Anterior cingulate cortex (tissue), 58 donors: ENCODE measurements at regions not wholly inside any gene's neighbourhood (a gene's known extent, or its start where the extent isn't known, plus 50 kb on each side); places are given as distances from the start of the nearest gene placed in this dataset.

ENCODE experiments used
- DNase-seq, 58 donors: peaks; one replicate each; lab custom pipeline; 2025; lab: John Stamatoyannopoulos, UW

DNA sequence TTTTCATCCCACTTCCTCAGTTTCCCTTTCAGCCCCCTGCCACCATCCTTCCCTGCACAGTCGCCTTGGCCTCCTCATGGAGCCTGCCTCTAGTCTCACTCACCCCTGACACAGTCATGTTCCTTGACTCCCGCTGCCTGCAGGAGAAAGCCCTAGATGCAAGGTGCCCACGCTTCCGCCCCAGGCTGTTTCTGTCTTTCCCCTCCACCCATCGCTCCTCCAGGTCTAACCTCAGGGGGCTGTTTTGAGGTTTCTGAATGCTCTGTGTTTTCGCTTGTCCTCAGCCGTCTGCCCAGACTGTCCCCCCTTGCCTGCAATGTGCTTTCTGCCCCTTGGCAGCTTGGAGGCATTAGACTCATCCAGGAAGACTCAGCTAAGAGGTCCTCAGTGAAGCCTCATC, 89.9 kb downstream of the EMX2 start:
- DNase-seq = no peak

DNA sequence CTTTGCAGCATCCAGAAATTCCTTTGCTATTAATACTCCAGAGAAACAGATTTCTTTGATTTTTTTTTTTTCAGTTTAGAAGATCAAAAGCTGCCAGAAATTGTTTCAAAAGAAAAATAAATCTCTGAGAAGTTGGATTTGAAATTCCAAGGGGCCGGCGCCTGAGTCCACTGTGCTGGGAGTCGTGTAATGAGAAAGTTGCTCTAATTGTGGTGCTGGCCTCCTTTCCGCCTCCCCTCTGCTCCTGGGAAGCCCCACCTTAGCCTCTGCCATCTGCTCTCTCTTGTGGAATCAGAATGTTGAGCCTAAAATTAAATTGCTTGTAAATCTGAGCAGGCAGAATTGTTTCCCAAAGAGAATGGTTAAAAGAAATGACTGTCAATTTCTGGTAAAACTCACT, 93.3 kb downstream of the EMX2 start:
- peak in 1 of 58 donors; percentile 6 for DNase-seq

DNA sequence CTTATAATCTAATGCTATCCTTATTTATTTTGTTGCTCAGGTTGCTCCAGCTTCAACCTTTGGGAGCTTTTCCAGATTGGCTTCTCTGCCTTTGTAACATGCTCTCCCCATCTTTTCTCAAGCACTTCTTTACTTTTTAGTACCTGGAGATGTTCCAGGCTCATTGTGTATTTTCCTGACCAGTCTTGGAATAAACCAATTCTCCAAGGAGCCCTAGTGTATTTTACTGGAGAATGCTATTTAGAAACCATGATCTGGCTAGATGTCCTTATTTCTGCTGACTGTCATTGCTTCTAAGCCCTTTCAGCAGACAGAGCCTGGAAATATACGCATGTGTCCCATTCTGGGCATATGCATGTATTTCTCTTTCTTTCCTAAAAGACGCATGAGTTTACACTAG, 95.7 kb downstream of the EMX2 start:
- no peak for DNase-seq

- no peak for DNase-seq
Observed at GRCh38 chr10:117638664-117639200, 96.2 kb downstream of the EMX2 start.

- no peak for DNase-seq
Observed at GRCh38 chr10:117640406-117640805, 97.9 kb downstream of the EMX2 start.

- no peak for DNase-seq
Observed at GRCh38 chr10:117646718-117647117, 104.2 kb downstream of the EMX2 start.

- no peak for DNase-seq
Observed at GRCh38 chr10:117647306-117647705, 104.8 kb downstream of the EMX2 start.

- no peak for DNase-seq
Observed at GRCh38 chr10:117651121-117651520, 108.6 kb downstream of the EMX2 start.

DNA sequence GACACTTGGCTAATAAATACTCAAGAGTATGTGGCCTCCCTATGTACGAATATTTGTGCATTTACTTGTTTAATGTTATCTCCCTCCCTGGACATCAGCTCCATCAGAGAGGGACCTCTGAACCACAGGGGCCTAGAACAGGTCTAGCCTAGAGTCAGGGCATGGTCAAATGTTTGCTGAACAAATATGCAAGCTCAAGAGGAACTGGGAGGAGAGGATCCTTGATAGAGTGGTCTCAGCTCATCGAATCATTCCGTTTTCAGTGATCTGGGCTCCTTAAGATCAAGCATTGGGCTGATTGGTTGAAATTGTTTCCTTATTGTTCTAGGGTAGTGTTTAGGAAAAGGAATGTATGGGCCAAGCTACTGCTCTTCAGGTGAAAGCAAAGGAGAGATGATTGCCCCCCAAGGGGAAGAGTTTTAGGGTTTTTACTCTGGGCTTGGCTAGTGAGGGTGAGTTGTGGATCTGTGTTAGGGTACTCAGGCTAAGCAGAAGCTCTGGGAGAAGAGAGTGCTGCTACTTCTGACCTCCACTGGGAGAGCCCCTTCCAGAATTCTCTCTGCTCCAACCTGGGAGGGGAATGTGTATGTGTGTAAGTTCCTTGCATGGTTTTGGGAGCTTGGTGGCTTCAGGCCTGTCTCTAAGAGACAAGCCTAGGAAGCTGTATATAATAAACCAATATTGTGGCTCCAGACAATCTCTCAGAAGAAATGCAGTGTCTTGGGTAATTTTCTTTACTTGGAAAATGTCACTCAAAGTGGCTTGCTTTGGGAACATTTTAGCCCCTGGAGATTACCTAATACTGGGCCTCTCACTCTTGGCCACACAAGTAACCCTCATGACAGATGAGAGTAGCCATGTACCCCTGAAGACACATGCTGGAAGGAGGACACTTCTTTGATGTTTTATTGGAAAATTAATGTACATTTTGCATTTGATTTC, 110.0 kb downstream of the EMX2 start:
- DNase-seq = no peak

DNA sequence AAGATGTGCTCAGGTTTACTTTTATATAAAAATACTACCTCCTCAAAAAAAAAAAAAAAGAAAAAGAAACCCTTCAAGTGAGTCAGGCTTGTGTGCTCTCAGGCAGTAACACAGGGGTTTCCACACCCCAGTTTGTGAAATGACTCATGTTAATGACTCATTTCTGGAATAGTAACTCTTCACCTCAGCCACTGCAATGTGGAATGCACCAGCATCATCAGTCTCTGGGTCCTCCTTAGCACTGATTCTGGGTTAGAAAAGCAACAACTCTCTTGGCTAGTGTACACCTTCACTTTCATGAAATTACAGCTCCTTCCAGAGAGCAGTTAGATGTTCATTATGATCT, 110.6 kb downstream of the EMX2 start:
- peak in 1 of 58 donors; percentile 35 for DNase-seq

DNA sequence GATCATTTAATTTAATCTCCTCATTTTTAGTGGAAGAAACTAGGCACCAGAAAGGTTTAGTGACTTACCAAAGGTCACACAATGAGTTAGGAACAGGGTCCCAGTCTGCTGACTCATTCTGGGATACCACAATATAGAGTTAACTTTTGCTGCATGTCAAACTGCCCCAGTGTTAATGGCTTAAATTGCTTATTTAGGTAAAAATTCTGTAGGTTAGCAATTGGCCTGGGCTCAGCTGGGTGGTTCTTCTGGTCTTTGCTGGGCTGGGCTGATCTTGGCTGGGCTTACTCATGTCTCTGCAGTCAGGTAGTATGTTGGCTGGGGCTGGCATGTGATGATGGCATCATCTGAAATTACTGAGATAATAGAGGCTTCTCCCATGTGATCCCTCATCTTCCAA, 111.6 kb downstream of the EMX2 start:
- DNase-seq = no peak

DNA sequence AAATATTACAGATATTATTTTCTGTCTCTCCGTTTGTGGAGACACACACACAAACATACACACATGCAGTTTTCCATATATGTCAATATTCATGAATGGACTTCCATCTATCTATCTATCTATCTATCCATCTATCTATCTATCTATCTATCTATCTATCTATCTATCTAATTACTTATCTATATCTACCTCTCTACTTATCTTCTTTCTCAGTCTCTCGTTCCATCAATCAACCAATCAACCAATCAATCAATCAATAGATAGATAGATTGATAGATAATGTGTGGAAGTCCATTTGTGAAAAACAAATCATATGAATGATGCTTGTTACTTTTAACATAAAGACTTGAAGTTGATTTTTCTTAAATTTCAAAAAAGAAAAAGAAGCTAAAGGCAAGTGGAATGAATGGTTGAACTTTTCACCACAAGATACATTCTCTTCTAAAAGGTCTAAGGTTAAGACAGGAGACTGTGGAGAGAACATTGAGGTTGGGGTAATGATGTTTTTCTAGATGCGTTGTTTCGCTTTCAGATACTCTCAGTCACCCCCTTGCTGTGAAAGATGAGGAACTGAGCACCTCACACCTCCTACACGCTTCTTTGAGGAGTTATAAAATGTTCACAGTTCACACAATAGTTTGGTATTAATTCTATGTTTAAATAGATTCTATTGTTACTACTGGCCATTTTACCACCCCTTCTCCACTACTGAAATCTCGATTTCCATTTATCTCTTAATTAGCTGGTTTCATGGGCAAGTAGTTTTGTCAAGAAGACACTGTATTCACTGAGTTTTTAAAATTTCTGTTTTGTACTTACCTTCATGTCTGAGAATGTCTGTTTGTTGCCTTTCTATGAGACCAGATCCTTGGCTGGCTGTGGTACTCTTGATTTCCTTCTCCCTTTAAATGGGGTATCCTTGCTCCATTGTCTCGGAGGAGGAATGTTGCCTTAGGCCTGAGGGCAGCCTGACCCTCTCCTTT, 114.1 kb downstream of the EMX2 start:
- DNase-seq = no peak

DNA sequence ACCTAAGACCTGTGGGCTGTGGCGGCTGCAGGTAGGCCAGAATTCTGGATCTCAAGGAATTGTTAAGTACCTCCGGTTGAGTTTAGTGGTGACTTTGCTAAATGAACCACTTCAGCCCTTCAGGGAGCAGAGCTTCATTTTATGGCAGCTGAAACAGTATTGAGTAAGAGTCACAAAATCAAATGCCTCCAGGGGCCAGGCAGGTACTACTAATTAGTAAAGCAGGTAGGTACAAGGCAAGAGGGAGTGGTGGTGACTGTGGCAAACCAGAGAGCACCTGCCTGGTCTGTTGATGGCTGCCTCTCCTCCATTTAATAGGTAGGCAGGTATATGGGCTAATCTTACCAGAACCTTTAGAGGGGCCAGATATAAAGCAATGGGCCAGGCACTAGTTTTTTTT, 118.8 kb downstream of the EMX2 start:
- DNase-seq = no peak

- no peak for DNase-seq
Observed at GRCh38 chr10:117662126-117662525, 119.6 kb downstream of the EMX2 start.

DNA sequence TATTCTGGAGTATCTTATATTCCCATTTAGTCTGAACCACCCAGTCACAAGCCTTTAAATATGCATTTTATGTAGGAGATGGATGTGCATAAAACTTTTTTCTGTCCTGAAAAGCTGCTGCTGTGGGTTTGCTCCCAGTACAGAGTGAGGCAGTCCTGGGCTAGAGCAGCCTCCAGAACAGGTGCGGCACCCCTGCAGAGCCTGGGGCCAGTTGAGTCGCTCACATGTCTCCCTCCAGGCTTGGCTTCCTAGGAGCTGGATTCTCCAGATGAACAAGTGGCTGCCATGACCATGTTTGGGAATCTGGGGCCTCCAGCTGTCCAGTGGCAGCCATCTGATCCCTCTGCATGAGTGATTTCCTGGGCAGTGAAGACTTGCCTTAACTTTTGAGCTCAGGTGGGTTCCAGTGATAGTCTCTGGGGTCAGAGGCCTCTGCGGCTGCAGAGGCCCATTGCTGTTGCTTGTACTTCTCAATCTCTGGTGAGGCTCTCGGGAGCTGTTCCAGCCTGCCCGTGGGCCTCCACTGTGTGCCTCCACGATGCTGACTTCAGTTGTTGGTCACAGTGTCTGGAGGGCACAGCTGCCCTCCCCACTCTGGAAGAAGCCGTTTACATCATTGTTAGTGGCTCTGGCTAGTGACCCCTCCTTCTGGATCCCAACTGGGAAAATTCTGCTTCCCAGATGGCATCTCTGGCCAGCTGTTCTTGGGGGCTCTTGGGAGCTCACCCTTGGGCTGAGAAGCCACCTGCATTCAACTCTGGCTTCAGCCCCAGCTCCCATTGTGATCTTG, 120.4 kb downstream of the EMX2 start:
- DNase-seq = no peak

GRCh38 chr10:117663750-117664149, 121.2 kb downstream of the EMX2 start:
- no peak for DNase-seq

GRCh38 chr10:117664288-117664687, 121.7 kb downstream of the EMX2 start:
- no peak for DNase-seq

GRCh38 chr10:117666166-117666565, 123.6 kb downstream of the EMX2 start:
- no peak for DNase-seq

DNA sequence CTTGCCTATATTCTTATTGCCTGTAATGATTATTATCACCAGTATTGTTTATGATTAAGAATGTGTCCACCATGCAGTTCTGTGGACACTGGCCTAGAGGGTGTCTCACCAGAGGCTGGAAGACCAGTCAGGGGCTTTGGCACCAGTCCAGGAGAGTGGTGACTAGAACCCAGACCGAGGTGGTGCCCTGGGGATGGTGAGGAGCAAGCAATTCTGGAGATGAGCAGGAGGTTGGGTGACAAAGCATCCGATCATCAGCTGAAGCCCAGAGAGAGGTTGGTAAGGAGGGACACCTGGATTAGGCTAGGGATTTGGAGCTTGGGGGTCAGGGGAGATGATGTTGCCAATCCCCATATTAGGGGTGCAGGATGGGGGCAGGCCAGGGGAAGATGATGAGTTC, 124.4 kb downstream of the EMX2 start:
- no peak for DNase-seq

GRCh38 chr10:117667831-117668230, 125.3 kb downstream of the EMX2 start:
- no peak for DNase-seq
